GM23248 (cell line): ENCODE measurements at regions not wholly inside any gene's neighbourhood (a gene's known extent, or its start where the extent isn't known, plus 50 kb on each side); places are given as distances from the start of the nearest gene placed in this dataset.

ENCODE experiments used
- DNase-seq: peaks from one replicate; pipeline ENCODE4 v3.0.0-alpha.2; 2015
- H2AFZ ChIP-seq: fragments of 200-600 bp; sonication (generic); 2 replicates; pipeline ENCODE4 v1.6.1; 2016; ENCODE audit warnings: antibody characterized with exemption
- H3F3A ChIP-seq: fragments of 200-600 bp; sonication (generic); 2 replicates; pipeline ENCODE4 v1.6.1; 2016; ENCODE audit warnings: mild to moderate bottlenecking, antibody characterized with exemption, mixed run types; ENCODE audit not compliant: insufficient read depth
- H3K27ac ChIP-seq: fragments of 200-600 bp; sonication (generic); 2 replicates; pipeline ENCODE4 v1.5.1; 2016; ENCODE audit warnings: mild to moderate bottlenecking
- H3K27me3 ChIP-seq: fragments of 200-600 bp; sonication (generic); replicated peaks from 2 replicates; pipeline ENCODE4 v1.6.1; 2016; ENCODE audit warnings: mild to moderate bottlenecking; ENCODE audit not compliant: insufficient read depth
- H3K36me3 ChIP-seq: fragments of 200-600 bp; sonication (generic); 2 replicates; pipeline ENCODE4 v1.6.1; 2016; ENCODE audit warnings: low read depth, mild to moderate bottlenecking
- H3K4me1 ChIP-seq: fragments of 200-600 bp; sonication (generic); 2 replicates; pipeline ENCODE4 v1.6.1; 2016; ENCODE audit warnings: mild to moderate bottlenecking; ENCODE audit not compliant: insufficient read depth
- H3K4me2 ChIP-seq: fragments of 200-600 bp; sonication (generic); one replicate; pipeline ENCODE4 v1.6.1; 2016; ENCODE audit warnings: mild to moderate bottlenecking; ENCODE audit not compliant: unreplicated experiment
- H3K4me3 ChIP-seq: fragments of 200-600 bp; sonication (generic); 2 replicates; pipeline ENCODE4 v1.5.1; 2016; ENCODE audit warnings: mild to moderate bottlenecking
- H3K79me2 ChIP-seq: fragments of 200-600 bp; sonication (generic); 2 replicates; pipeline ENCODE4 v1.6.1; 2016; ENCODE audit warnings: mild to moderate bottlenecking; ENCODE audit not compliant: insufficient read depth
- H3K9ac ChIP-seq: fragments of 200-600 bp; sonication (generic); 2 replicates; pipeline ENCODE4 v1.6.1; 2016; ENCODE audit warnings: mild to moderate bottlenecking
- H3K9me2 ChIP-seq: fragments of 200-600 bp; sonication (generic); 2 replicates; pipeline ENCODE4 v1.6.1; 2016; ENCODE audit warnings: mixed run types, mild to moderate bottlenecking, moderate library complexity; ENCODE audit not compliant: insufficient read depth
- H3K9me3 ChIP-seq: fragments of 200-600 bp; sonication (generic); one replicate; pipeline ENCODE4 v1.6.1; 2017; ENCODE audit warnings: low read depth
- H4K20me1 ChIP-seq: fragments of 200-600 bp; sonication (generic); 2 replicates; pipeline ENCODE4 v1.6.0; 2016; ENCODE audit not compliant: insufficient read depth
- EZH2 ChIP-seq: fragments of 200-600 bp; sonication (generic); IDR thresholded peaks from 2 replicates; pipeline ENCODE4 v1.6.1; 2018; ENCODE audit warnings: antibody characterized with exemption, mild to moderate bottlenecking; ENCODE audit not compliant: insufficient read depth, poor library complexity, severe bottlenecking
- EZH2phosphoT487 ChIP-seq: fragments of 200-600 bp; sonication (generic); IDR thresholded peaks from 2 replicates; pipeline ENCODE4 v1.6.1; 2018; ENCODE audit warnings: antibody characterized with exemption, moderate library complexity, mild to moderate bottlenecking, low read depth; ENCODE audit not compliant: insufficient read depth
- WGBS, 2 experiments: methylation state at CpG; one replicate each; pipeline ENCODE4 v1.1.6; 2015 to 2017; ENCODE audit warnings: low lambda C conversion rate in 2 of 2, low coverage in 1 of 2; ENCODE audit errors: missing lambda C conversion rate in 2 of 2; 5-methylcytosine and 5-hydroxymethylcytosine counted together
- in situ Hi-C: fragments of 300-500 bp; cut with MboI; formaldehyde crosslinking; loops from 2 replicates; pipeline ENCODE4 v1.15.0; 2020

- no peak for DNase-seq
- 89 to 91% methylated on average over 2 of the region's 2 CpGs for WGBS, 2 experiments
Measured at GRCh38 chr5:8956659-8957058, 589.2 kb downstream of the SEMA5A start.

DNA sequence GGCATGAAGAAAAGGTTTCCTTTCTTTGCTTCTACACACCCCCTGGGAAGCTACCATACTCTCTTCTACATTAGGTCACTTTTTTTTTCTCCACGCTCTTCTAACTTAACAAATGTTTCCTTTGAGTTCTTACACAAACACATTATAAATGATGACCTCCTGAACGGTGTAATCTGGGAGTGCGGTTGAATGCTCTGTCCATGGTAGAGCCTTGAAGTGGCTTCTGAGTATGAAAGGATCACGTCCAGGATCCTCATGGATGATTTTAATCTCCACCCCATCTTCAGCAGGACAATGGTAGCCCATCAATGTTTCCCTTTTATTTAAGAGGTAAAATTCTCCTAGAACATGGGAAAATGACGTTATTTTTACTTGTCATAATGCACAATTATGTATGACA, 587.3 kb downstream of the SEMA5A start:
- no peak overlapping the region for H3K9ac ChIP-seq
- H3K4me1 ChIP-seq = no peaks in the 10 kb centered on the region
- H3K9me3 ChIP-seq = no peaks in the 10 kb centered on the region
- H4K20me1 ChIP-seq = no peaks in the 10 kb centered on the region
- H3K79me2 ChIP-seq = no peaks in the 10 kb centered on the region
- no peaks in the 10 kb centered on the region for H3K36me3 ChIP-seq
- H3K4me2 ChIP-seq = no peak overlapping the region
- in situ Hi-C loops = no loop called here
- H3F3A ChIP-seq = no peaks in the 10 kb centered on the region
- no peaks in the 10 kb centered on the region for H3K9me2 ChIP-seq
- no peaks in the 10 kb centered on the region for H3K27me3 ChIP-seq
- DNase-seq = no peak
- WGBS, 2 experiments = 34 to 37% methylated on average over 5 of the region's 5 CpGs
- no peak for TF ChIP-seq EZH2
- TF ChIP-seq EZH2phosphoT487 = no peak
- no peak overlapping the region for H3K27ac ChIP-seq
- H2AFZ ChIP-seq = no peak overlapping the region
- H3K4me3 ChIP-seq = no peak overlapping the region

More at GRCh38 chr5:8956659-8957058, 589.2 kb downstream of the SEMA5A start:
- Histone ChIP-seq H3K9me2 (no peaks in the 10 kb centered on the region), H3K4me2 (no peak overlapping the region), H3K27ac (no peak overlapping the region), H3K27me3 (no peaks in the 10 kb centered on the region), H4K20me1 (no peaks in the 10 kb centered on the region), H2AFZ (no peak overlapping the region), H3K36me3 (no peaks in the 10 kb centered on the region), H3K4me3 (no peak overlapping the region), H3K79me2 (no peaks in the 10 kb centered on the region), H3K4me1 (no peaks in the 10 kb centered on the region), H3F3A (no peaks in the 10 kb centered on the region), H3K9me3 (no peaks in the 10 kb centered on the region), H3K9ac (no peak overlapping the region)
- in situ Hi-C loops = no loop called here
- no peak for TF ChIP-seq EZH2phosphoT487
- TF ChIP-seq EZH2 = no peak

DNA sequence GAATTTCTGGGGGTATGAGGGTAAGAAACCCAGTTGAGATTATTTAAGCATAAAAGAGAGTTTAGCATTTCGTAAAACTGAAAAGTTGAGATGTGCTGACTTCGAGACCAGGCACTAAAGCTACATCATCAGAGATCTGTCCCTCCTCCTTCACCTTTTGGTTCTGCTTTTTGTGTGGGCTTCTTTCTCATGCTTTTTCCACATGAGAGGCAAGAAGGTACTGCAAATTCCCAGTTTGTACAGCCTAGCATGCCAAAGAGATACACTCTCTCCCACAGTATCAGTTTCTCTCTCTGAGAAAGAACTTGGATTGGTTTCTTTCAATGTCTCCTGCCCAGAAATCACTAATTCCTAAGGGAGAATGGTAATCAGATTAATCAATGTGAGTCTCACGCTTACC, 584.7 kb downstream of the SEMA5A start:
- Histone ChIP-seq H3K9me3 (no peaks in the 10 kb centered on the region), H3K4me2 (no peak overlapping the region), H3K4me1 (no peaks in the 10 kb centered on the region), H3K27me3 (no peaks in the 10 kb centered on the region), H3K27ac (no peak overlapping the region), H3K36me3 (no peaks in the 10 kb centered on the region), H3K79me2 (no peaks in the 10 kb centered on the region), H2AFZ (no peak overlapping the region), H4K20me1 (no peaks in the 10 kb centered on the region), H3K9me2 (no peaks in the 10 kb centered on the region), H3K9ac (no peak overlapping the region), H3F3A (no peaks in the 10 kb centered on the region), H3K4me3 (no peak overlapping the region)
- in situ Hi-C loops = no loop called here
- TF ChIP-seq EZH2phosphoT487 (no peak), EZH2 (no peak)
- no peak for DNase-seq
- WGBS, 2 experiments = 66 to 81% methylated on average over 3 of the region's 3 CpGs

- H3K9me3 ChIP-seq = no peaks in the 10 kb centered on the region
- 53 to 54% methylated on average over 4 of the region's 4 CpGs for WGBS, 2 experiments
- H3K36me3 ChIP-seq = no peaks in the 10 kb centered on the region
- H3K4me2 ChIP-seq = no peak overlapping the region
- H3K27me3 ChIP-seq = no peaks in the 10 kb centered on the region
- H3F3A ChIP-seq = no peaks in the 10 kb centered on the region
- no peak overlapping the region for H3K27ac ChIP-seq
- H3K4me1 ChIP-seq = no peaks in the 10 kb centered on the region
- TF ChIP-seq EZH2phosphoT487 = no peak
- H3K79me2 ChIP-seq = no peaks in the 10 kb centered on the region
- H4K20me1 ChIP-seq = no peaks in the 10 kb centered on the region
- H2AFZ ChIP-seq = no peak overlapping the region
- no peak overlapping the region for H3K4me3 ChIP-seq
- no peaks in the 10 kb centered on the region for H3K9me2 ChIP-seq
- no peak overlapping the region for H3K9ac ChIP-seq
- no peak for DNase-seq
- in situ Hi-C loops = no loop called here
Measured at GRCh38 chr5:8961956-8962355, 583.9 kb downstream of the SEMA5A start.

- Histone ChIP-seq H3K4me1 (no peaks in the 10 kb centered on the region), H3K4me3 (no peak overlapping the region), H3K4me2 (no peak overlapping the region), H3K27ac (no peak overlapping the region), H3K36me3 (no peaks in the 10 kb centered on the region), H3K79me2 (no peaks in the 10 kb centered on the region), H4K20me1 (no peaks in the 10 kb centered on the region), H3K9ac (no peak overlapping the region), H3K9me2 (no peaks in the 10 kb centered on the region), H3F3A (no peaks in the 10 kb centered on the region), H3K27me3 (no peaks in the 10 kb centered on the region), H3K9me3 (no peaks in the 10 kb centered on the region), H2AFZ (no peak overlapping the region)
- TF ChIP-seq EZH2 = no peak
- TF ChIP-seq EZH2phosphoT487 = no peak
- in situ Hi-C loops = no loop called here
- 95 to 96% methylated on average over 5 of the region's 5 CpGs for WGBS, 2 experiments
- peak; percentile 29 for DNase-seq
Measured at GRCh38 chr5:8981016-8981415, 564.9 kb downstream of the SEMA5A start.
